ENCODE measurements at regions not wholly inside any gene's neighbourhood (a gene's known extent, or its start where the extent isn't known, plus 50 kb on each side); places are given as distances from the start of the nearest gene placed in this dataset.

- DNase-seq (ENCODE audit: low read depth in 2 of 2) = no peak
Observed at GRCh38 chr10:25661632-25662031, 272.4 kb upstream of the MYO3A start.

- no peak for DNase-seq (ENCODE audit: low read depth in 2 of 2)
Observed at GRCh38 chr10:25666276-25666675, 267.8 kb upstream of the MYO3A start.

GRCh38 chr10:25675204-25675603 is 258.8 kb upstream of the MYO3A start:
- DNase-seq (ENCODE audit: low read depth in 2 of 2) = no peak

- DNase-seq (ENCODE audit: low read depth in 2 of 2) = no peak
Observed at GRCh38 chr10:25675615-25676014, 258.4 kb upstream of the MYO3A start.

GRCh38 chr10:25678220-25678619 is 255.8 kb upstream of the MYO3A start:
- DNase-seq (ENCODE audit: low read depth in 2 of 2) = no peak

GRCh38 chr10:25678666-25679065 is 255.4 kb upstream of the MYO3A start:
- DNase-seq (ENCODE audit: low read depth in 2 of 2) = no peak

GRCh38 chr10:25682203-25682851 is 251.7 kb upstream of the MYO3A start:
- no peak for DNase-seq (ENCODE audit: low read depth in 2 of 2)

- no peak for DNase-seq (ENCODE audit: low read depth in 2 of 2)
Observed at GRCh38 chr10:25683344-25683743, 250.7 kb upstream of the MYO3A start.

- DNase-seq (ENCODE audit: low read depth in 2 of 2) = no peak
Observed at GRCh38 chr10:25687521-25687920, 246.5 kb upstream of the MYO3A start.

GRCh38 chr10:25689346-25690100 is 244.5 kb upstream of the MYO3A start:
- no peak for DNase-seq (ENCODE audit: low read depth in 2 of 2)

- DNase-seq (ENCODE audit: low read depth in 2 of 2) = no peak
Observed at GRCh38 chr10:25692761-25693160, 241.3 kb upstream of the MYO3A start.

GRCh38 chr10:25694206-25694933 is 239.7 kb upstream of the MYO3A start:
- DNase-seq (ENCODE audit: low read depth in 2 of 2) = no peak

- DNase-seq (ENCODE audit: low read depth in 2 of 2) = no peak
Observed at GRCh38 chr10:25694971-25695370, 239.1 kb upstream of the MYO3A start.

GRCh38 chr10:25695586-25695985 is 238.4 kb upstream of the MYO3A start:
- no peak for DNase-seq (ENCODE audit: low read depth in 2 of 2)

- no peak for DNase-seq (ENCODE audit: low read depth in 2 of 2)
Observed at GRCh38 chr10:25696013-25696708, 237.9 kb upstream of the MYO3A start.

GRCh38 chr10:25697412-25697811 is 236.6 kb upstream of the MYO3A start:
- no peak for DNase-seq (ENCODE audit: low read depth in 2 of 2)

GRCh38 chr10:25698638-25699037 is 235.4 kb upstream of the MYO3A start:
- no peak for DNase-seq (ENCODE audit: low read depth in 2 of 2)

- DNase-seq (ENCODE audit: low read depth in 2 of 2) = no peak
Observed at GRCh38 chr10:25699631-25700030, 234.4 kb upstream of the MYO3A start.

- no peak for DNase-seq (ENCODE audit: low read depth in 2 of 2)
Observed at GRCh38 chr10:25701652-25702051, 232.4 kb upstream of the MYO3A start.

- no peak for DNase-seq (ENCODE audit: low read depth in 2 of 2)
Observed at GRCh38 chr10:25704622-25705021, 229.4 kb upstream of the MYO3A start.

GRCh38 chr10:25707572-25707971 is 226.5 kb upstream of the MYO3A start:
- DNase-seq (ENCODE audit: low read depth in 2 of 2) = no peak

- DNase-seq (ENCODE audit: low read depth in 2 of 2) = no peak
Observed at GRCh38 chr10:25707976-25708671, 225.9 kb upstream of the MYO3A start.
